Colonic mucosa (tissue), 4 donors: ENCODE measurements at regions not wholly inside any gene's neighbourhood (a gene's known extent, or its start where the extent isn't known, plus 50 kb on each side); places are given as distances from the start of the nearest gene placed in this dataset.

ENCODE experiments used
- DNase-seq: peaks from one replicate; pipeline ENCODE4 v3.0.0-alpha.2; 2020
- H3K27ac ChIP-seq: fragments of 200-600 bp; one replicate; pipeline ENCODE4 v1.8.0; 2021
- H3K27me3 ChIP-seq: fragments of 200-600 bp; one replicate; pipeline ENCODE4 v1.8.0; 2021
- H3K36me3 ChIP-seq: fragments of 200-600 bp; one replicate; pipeline ENCODE4 v1.8.0; 2021
- H3K4me1 ChIP-seq: fragments of 200-600 bp; one replicate; pipeline ENCODE4 v1.8.0; 2021; ENCODE audit warnings: mild to moderate bottlenecking
- H3K4me3 ChIP-seq: fragments of 200-600 bp; one replicate; pipeline ENCODE4 v1.8.0; 2021
- H3K9ac ChIP-seq, 2 donors: one replicate each; pipeline ENCODE4 v1.7.0; 2013; ENCODE audit warnings: control low read depth in 2 of 2, low read depth in 2 of 2, low read length in 2 of 2
- H3K9me3 ChIP-seq: fragments of 200-600 bp; one replicate; pipeline ENCODE4 v1.8.0; 2021
- CTCF ChIP-seq: fragments of 200-600 bp; IDR thresholded peaks from one replicate; pipeline ENCODE4 v1.8.0; 2022; ENCODE audit warnings: antibody characterized with exemption, mild to moderate bottlenecking
- intact Hi-C: fragments of 100-400 bp; cut with DNase I; formaldehyde crosslinking; loops from one replicate; pipeline ENCODE4 v1.14.1; 2022
- donor health status: healthy.
- donor health status: DM: no; HTN: no; CAD: no.
- donor health status: DM: no; HTN: no; CAD: no.

DNA sequence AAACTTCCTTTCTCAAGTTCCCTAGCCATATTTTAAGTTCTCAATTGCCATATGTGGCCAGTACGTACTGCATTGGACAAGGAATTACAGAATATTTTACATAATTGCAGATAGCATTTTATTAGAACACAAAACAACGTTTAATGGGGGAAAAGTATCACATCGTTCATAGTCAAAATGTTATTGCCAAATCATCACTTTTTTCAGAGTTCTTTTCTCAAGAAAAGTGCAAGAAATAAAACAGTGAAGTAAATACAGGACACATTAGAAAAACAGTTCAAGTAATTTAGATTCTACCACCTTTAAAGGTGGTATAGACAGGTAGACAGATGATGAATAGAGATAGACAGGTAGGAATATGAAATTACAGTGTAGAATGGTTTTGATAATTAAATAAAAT is 479.1 kb upstream of the NCAM2 start:
- intact Hi-C loops = no loop called here

GRCh38 chr21:20522611-20523010 is 475.6 kb upstream of the NCAM2 start:
- H3K36me3 ChIP-seq = no peaks in the 10 kb centered on the region
- H3K9me3 ChIP-seq = no peaks in the 10 kb centered on the region
- no peak for TF ChIP-seq CTCF
- H3K4me3 ChIP-seq = no peak overlapping the region
- no peak overlapping the region for H3K9ac ChIP-seq
- no peak overlapping the region for H3K27ac ChIP-seq
- no peaks in the 10 kb centered on the region for H3K4me1 ChIP-seq
- no peak for DNase-seq
- H3K27me3 ChIP-seq = no peaks in the 10 kb centered on the region
- intact Hi-C loops = no loop called here

More for the DNA sequence above, 479.1 kb upstream of the NCAM2 start:
- no peaks in the 10 kb centered on the region for H3K4me1 ChIP-seq
- H3K27ac ChIP-seq = no peak overlapping the region
- H3K27me3 ChIP-seq = no peaks in the 10 kb centered on the region
- H3K9ac ChIP-seq = no peak overlapping the region
- TF ChIP-seq CTCF = no peak
- H3K9me3 ChIP-seq = no peaks in the 10 kb centered on the region
- H3K36me3 ChIP-seq = no peaks in the 10 kb centered on the region
- DNase-seq = no peak
- no peak overlapping the region for H3K4me3 ChIP-seq

DNA sequence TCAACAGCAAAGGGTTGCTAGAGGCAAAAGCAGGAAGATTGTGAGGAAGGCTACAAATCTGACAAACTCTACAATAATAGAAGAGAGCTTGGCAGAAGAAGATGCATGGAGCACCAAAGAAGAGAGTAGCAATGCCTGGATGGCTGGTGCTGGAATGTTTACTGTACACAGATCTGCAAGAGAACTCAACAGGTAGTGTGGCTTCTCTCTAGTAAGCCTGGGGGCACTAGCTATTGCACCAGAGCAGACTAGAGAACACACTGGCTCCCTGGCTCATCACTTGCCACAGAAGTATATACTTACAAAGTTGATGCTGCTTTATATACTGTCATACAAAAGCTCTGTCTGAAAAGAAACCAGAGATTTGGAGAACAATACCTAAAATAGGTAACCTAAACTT is 475.0 kb upstream of the NCAM2 start:
- no peak for TF ChIP-seq CTCF
- H3K27me3 ChIP-seq = no peaks in the 10 kb centered on the region
- H3K9me3 ChIP-seq = no peaks in the 10 kb centered on the region
- H3K4me3 ChIP-seq = no peak overlapping the region
- no peaks in the 10 kb centered on the region for H3K36me3 ChIP-seq
- H3K27ac ChIP-seq = no peak overlapping the region
- H3K9ac ChIP-seq = no peak overlapping the region
- H3K4me1 ChIP-seq = no peaks in the 10 kb centered on the region
- intact Hi-C loops = no loop called here
- DNase-seq = no peak

GRCh38 chr21:20527731-20528460 is 470.3 kb upstream of the NCAM2 start:
- no peak overlapping the region for H3K4me3 ChIP-seq
- no peaks in the 10 kb centered on the region for H3K4me1 ChIP-seq
- no peak for DNase-seq
- H3K9ac ChIP-seq = no peak overlapping the region
- intact Hi-C loops = no loop called here
- H3K36me3 ChIP-seq = no peaks in the 10 kb centered on the region
- no peaks in the 10 kb centered on the region for H3K9me3 ChIP-seq
- H3K27ac ChIP-seq = no peak overlapping the region
- TF ChIP-seq CTCF = no peak
- no peaks in the 10 kb centered on the region for H3K27me3 ChIP-seq

- DNase-seq = no peak
- no peak for TF ChIP-seq CTCF
- intact Hi-C loops = no loop called here
Observed at GRCh38 chr21:20537130-20537529, 461.1 kb upstream of the NCAM2 start.

More at GRCh38 chr21:20537130-20537529, 461.1 kb upstream of the NCAM2 start:
- Histone ChIP-seq H3K4me3 (no peak overlapping the region), H3K9me3 (no peaks in the 10 kb centered on the region), H3K27ac (no peak overlapping the region), H3K4me1 (no peaks in the 10 kb centered on the region), H3K36me3 (no peaks in the 10 kb centered on the region), H3K27me3 (no peaks in the 10 kb centered on the region), H3K9ac (no peak overlapping the region)
